IPS-20b (cell line): ENCODE measurements at regions not wholly inside any gene's neighbourhood (a gene's known extent, or its start where the extent isn't known, plus 50 kb on each side); places are given as distances from the start of the nearest gene placed in this dataset.
"Not testable (repeated sequence)": the region's sequence is repeated elsewhere in the genome, so short reads cannot be mapped to it uniquely, and the experiment has no call there.

Source experiments
- H3K27ac ChIP-seq: one replicate; pipeline ENCODE4 v1.5.1; 2013; ENCODE audit warnings: low read length
- H3K27me3 ChIP-seq: 2 replicates; pipeline ENCODE4 v1.6.1; 2013; ENCODE audit warnings: mild to moderate bottlenecking, low read length, inconsistent platforms; ENCODE audit not compliant: insufficient read depth
- H3K36me3 ChIP-seq: 2 replicates; pipeline ENCODE4 v1.6.1; 2013; ENCODE audit warnings: low read depth, mild to moderate bottlenecking, inconsistent platforms, low read length, moderate library complexity; ENCODE audit not compliant: insufficient read depth
- H3K4me1 ChIP-seq: 2 replicates; pipeline ENCODE4 v1.6.1; 2013; ENCODE audit warnings: mild to moderate bottlenecking, control low read depth, inconsistent platforms, low read length, moderate library complexity; ENCODE audit not compliant: insufficient read depth
- H3K4me3 ChIP-seq: 2 replicates; pipeline ENCODE4 v1.5.1; 2013; ENCODE audit warnings: mild to moderate bottlenecking, low read length, inconsistent platforms
- H3K9ac ChIP-seq: 2 replicates; pipeline ENCODE4 v1.6.1; 2013; ENCODE audit warnings: low read depth, mild to moderate bottlenecking, inconsistent platforms, low read length, moderate library complexity
- H3K9me3 ChIP-seq: 2 replicates; pipeline ENCODE4 v1.6.1; 2013; ENCODE audit warnings: mild to moderate bottlenecking, low read depth, low read length, inconsistent platforms; ENCODE audit not compliant: insufficient read depth

GRCh38 chrX:23458957-23459356, 124.3 kb downstream of the PTCHD1 start:
- not testable (repeated sequence) for H3K36me3 ChIP-seq, H3K27me3 ChIP-seq, H3K9me3 ChIP-seq, H3K27ac ChIP-seq, H3K4me1 ChIP-seq, H3K4me3 ChIP-seq, H3K9ac ChIP-seq

GRCh38 chrX:23465105-23465791, 130.6 kb downstream of the PTCHD1 start:
- Histone ChIP-seq H3K27me3 (no peaks in the 10 kb centered on the region), H3K9me3 (peaks cover 7% of the 10 kb centered on the region; the same call in 1 of the 2 replicates), H3K27ac (no peak overlapping the region), H3K4me1 (no peaks in the 10 kb centered on the region), H3K36me3 (no peaks in the 10 kb centered on the region), H3K9ac (no peak overlapping the region), H3K4me3 (no peak overlapping the region)

- no peak overlapping the region for H3K27ac ChIP-seq
- no peaks in the 10 kb centered on the region for H3K27me3 ChIP-seq
- H3K9me3 ChIP-seq, result peaks cover 7% of the 10 kb centered on the region; the same call in 1 of the 2 replicates
- no peak overlapping the region for H3K4me3 ChIP-seq
- H3K36me3 ChIP-seq, result no peaks in the 10 kb centered on the region
- no peaks in the 10 kb centered on the region for H3K4me1 ChIP-seq
- no peak overlapping the region for H3K9ac ChIP-seq
Measured at GRCh38 chrX:23465985-23466384, 131.3 kb downstream of the PTCHD1 start.

GRCh38 chrX:23478056-23478455, 143.4 kb downstream of the PTCHD1 start:
- no peak overlapping the region for H3K4me3 ChIP-seq
- H3K36me3 ChIP-seq, result no peaks in the 10 kb centered on the region
- no peaks in the 10 kb centered on the region for H3K4me1 ChIP-seq
- H3K27ac ChIP-seq, result no peak overlapping the region
- H3K27me3 ChIP-seq, result no peaks in the 10 kb centered on the region
- H3K9ac ChIP-seq, result no peak overlapping the region
- H3K9me3 ChIP-seq, result no peaks in the 10 kb centered on the region

GRCh38 chrX:23478561-23478960, 143.9 kb downstream of the PTCHD1 start:
- H3K4me1 ChIP-seq, result no peaks in the 10 kb centered on the region
- no peaks in the 10 kb centered on the region for H3K9me3 ChIP-seq
- H3K36me3 ChIP-seq, result no peaks in the 10 kb centered on the region
- no peak overlapping the region for H3K27ac ChIP-seq
- no peak overlapping the region for H3K9ac ChIP-seq
- H3K27me3 ChIP-seq, result no peaks in the 10 kb centered on the region
- H3K4me3 ChIP-seq, result no peak overlapping the region

GRCh38 chrX:23482561-23482960, 147.9 kb downstream of the PTCHD1 start:
- no peaks in the 10 kb centered on the region for H3K9me3 ChIP-seq
- no peak overlapping the region for H3K4me3 ChIP-seq
- no peaks in the 10 kb centered on the region for H3K4me1 ChIP-seq
- no peak overlapping the region for H3K9ac ChIP-seq
- H3K36me3 ChIP-seq, result no peaks in the 10 kb centered on the region
- no peaks in the 10 kb centered on the region for H3K27me3 ChIP-seq
- no peak overlapping the region for H3K27ac ChIP-seq

- Histone ChIP-seq H3K27me3 (no peaks in the 10 kb centered on the region), H3K4me3 (no peak overlapping the region), H3K27ac (no peak overlapping the region)
Measured at GRCh38 chrX:23483396-23483795, 148.7 kb downstream of the PTCHD1 start.

GRCh38 chrX:23493941-23494374, 159.3 kb downstream of the PTCHD1 start:
- H3K4me3 ChIP-seq, result no peak overlapping the region
- no peaks in the 10 kb centered on the region for H3K9me3 ChIP-seq
- no peak overlapping the region for H3K9ac ChIP-seq
- no peaks in the 10 kb centered on the region for H3K36me3 ChIP-seq
- no peak overlapping the region for H3K27ac ChIP-seq
- no peaks in the 10 kb centered on the region; the same call in 1 of the 2 replicates for H3K4me1 ChIP-seq
- H3K27me3 ChIP-seq, result no peaks in the 10 kb centered on the region

More at GRCh38 chrX:23483396-23483795, 148.7 kb downstream of the PTCHD1 start:
- H3K9me3 ChIP-seq, result no peaks in the 10 kb centered on the region
- H3K9ac ChIP-seq, result no peak overlapping the region
- no peaks in the 10 kb centered on the region for H3K36me3 ChIP-seq
- no peaks in the 10 kb centered on the region for H3K4me1 ChIP-seq

- H3K4me1 ChIP-seq, result no peaks in the 10 kb centered on the region; the same call in 1 of the 2 replicates
- no peak overlapping the region for H3K9ac ChIP-seq
- no peaks in the 10 kb centered on the region for H3K9me3 ChIP-seq
- H3K36me3 ChIP-seq, result no peaks in the 10 kb centered on the region
- no peak overlapping the region for H3K4me3 ChIP-seq
- no peak overlapping the region for H3K27ac ChIP-seq
- no peaks in the 10 kb centered on the region for H3K27me3 ChIP-seq
Measured at GRCh38 chrX:23494741-23495140, 160.1 kb downstream of the PTCHD1 start.

GRCh38 chrX:23497919-23498318, 163.3 kb downstream of the PTCHD1 start:
- H3K9ac ChIP-seq, result no peak overlapping the region
- no peak overlapping the region for H3K4me3 ChIP-seq
- no peaks in the 10 kb centered on the region for H3K27me3 ChIP-seq
- no peaks in the 10 kb centered on the region for H3K4me1 ChIP-seq
- no peaks in the 10 kb centered on the region for H3K36me3 ChIP-seq
- no peaks in the 10 kb centered on the region for H3K9me3 ChIP-seq
- no peak overlapping the region for H3K27ac ChIP-seq

GRCh38 chrX:23501974-23502373, 165.3 kb upstream of the PRDX4 start:
- Histone ChIP-seq H3K36me3 (no peaks in the 10 kb centered on the region), H3K27me3 (no peaks in the 10 kb centered on the region), H3K4me3 (no peak overlapping the region), H3K9ac (no peak overlapping the region), H3K27ac (no peak overlapping the region), H3K9me3 (no peaks in the 10 kb centered on the region), H3K4me1 (peaks cover 21% of the 10 kb centered on the region; the same call in 1 of the 2 replicates)

- H3K27ac ChIP-seq, result no peak overlapping the region
Measured at GRCh38 chrX:23503835-23504539, 163.3 kb upstream of the PRDX4 start.

More at GRCh38 chrX:23503835-23504539, 163.3 kb upstream of the PRDX4 start:
- Histone ChIP-seq H3K27me3 (no peaks in the 10 kb centered on the region), H3K9ac (no peak overlapping the region), H3K36me3 (no peaks in the 10 kb centered on the region), H3K4me1 (peaks cover 40% of the 10 kb centered on the region), H3K4me3 (no peak overlapping the region), H3K9me3 (no peaks in the 10 kb centered on the region)
